ENCODE measurements at regions not wholly inside any gene's neighbourhood (a gene's known extent, or its start where the extent isn't known, plus 50 kb on each side); places are given as distances from the start of the nearest gene placed in this dataset.

DNA sequence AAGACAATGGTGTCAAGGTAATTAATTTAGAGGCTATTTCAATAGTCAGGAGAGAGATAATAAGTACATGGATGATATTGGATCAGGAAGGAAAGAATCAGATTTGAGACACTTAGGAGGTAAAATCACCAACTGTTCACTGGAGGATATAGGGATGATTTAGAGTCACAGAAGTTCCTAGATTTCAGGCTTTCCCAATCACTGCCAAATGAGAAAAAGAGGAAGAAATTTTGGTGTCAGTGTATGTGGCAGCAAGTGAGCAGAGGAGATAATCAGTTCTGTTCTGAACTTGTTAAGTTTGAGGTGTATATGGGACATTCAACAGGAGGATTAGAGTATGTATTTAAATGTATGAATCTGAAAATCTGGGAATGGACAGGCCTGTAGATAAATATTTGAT lies 640.4 kb downstream of the NR4A2 start (continued):
- TF ChIP-seq, protein P1, sequence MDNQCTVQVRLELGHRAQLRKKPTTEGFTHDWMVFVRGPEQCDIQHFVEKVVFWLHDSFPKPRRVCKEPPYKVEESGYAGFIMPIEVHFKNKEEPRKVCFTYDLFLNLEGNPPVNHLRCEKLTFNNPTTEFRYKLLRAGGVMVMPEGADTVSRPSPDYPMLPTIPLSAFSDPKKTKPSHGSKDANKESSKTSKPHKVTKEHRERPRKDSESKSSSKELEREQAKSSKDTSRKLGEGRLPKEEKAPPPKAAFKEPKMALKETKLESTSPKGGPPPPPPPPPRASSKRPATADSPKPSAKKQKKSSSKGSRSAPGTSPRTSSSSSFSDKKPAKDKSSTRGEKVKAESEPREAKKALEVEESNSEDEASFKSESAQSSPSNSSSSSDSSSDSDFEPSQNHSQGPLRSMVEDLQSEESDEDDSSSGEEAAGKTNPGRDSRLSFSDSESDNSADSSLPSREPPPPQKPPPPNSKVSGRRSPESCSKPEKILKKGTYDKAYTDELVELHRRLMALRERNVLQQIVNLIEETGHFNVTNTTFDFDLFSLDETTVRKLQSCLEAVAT (IDR thresholded peaks at IDR 0.05) = no peak
- TF ChIP-seq SMAD1 (IDR thresholded peaks at IDR 0.05; ENCODE audit: low read depth, low read length, partially characterized antibody) = no peak
- TF ChIP-seq, protein P2, sequence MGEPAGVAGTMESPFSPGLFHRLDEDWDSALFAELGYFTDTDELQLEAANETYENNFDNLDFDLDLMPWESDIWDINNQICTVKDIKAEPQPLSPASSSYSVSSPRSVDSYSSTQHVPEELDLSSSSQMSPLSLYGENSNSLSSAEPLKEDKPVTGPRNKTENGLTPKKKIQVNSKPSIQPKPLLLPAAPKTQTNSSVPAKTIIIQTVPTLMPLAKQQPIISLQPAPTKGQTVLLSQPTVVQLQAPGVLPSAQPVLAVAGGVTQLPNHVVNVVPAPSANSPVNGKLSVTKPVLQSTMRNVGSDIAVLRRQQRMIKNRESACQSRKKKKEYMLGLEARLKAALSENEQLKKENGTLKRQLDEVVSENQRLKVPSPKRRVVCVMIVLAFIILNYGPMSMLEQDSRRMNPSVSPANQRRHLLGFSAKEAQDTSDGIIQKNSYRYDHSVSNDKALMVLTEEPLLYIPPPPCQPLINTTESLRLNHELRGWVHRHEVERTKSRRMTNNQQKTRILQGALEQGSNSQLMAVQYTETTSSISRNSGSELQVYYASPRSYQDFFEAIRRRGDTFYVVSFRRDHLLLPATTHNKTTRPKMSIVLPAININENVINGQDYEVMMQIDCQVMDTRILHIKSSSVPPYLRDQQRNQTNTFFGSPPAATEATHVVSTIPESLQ (CRISPR knock-in tag; IDR thresholded peaks at IDR 0.05) = no peak
- no peak for TF ChIP-seq PTTG1 (tag; IDR thresholded peaks at IDR 0.05; ENCODE audit: low read depth)
- TF ChIP-seq, protein P3, sequence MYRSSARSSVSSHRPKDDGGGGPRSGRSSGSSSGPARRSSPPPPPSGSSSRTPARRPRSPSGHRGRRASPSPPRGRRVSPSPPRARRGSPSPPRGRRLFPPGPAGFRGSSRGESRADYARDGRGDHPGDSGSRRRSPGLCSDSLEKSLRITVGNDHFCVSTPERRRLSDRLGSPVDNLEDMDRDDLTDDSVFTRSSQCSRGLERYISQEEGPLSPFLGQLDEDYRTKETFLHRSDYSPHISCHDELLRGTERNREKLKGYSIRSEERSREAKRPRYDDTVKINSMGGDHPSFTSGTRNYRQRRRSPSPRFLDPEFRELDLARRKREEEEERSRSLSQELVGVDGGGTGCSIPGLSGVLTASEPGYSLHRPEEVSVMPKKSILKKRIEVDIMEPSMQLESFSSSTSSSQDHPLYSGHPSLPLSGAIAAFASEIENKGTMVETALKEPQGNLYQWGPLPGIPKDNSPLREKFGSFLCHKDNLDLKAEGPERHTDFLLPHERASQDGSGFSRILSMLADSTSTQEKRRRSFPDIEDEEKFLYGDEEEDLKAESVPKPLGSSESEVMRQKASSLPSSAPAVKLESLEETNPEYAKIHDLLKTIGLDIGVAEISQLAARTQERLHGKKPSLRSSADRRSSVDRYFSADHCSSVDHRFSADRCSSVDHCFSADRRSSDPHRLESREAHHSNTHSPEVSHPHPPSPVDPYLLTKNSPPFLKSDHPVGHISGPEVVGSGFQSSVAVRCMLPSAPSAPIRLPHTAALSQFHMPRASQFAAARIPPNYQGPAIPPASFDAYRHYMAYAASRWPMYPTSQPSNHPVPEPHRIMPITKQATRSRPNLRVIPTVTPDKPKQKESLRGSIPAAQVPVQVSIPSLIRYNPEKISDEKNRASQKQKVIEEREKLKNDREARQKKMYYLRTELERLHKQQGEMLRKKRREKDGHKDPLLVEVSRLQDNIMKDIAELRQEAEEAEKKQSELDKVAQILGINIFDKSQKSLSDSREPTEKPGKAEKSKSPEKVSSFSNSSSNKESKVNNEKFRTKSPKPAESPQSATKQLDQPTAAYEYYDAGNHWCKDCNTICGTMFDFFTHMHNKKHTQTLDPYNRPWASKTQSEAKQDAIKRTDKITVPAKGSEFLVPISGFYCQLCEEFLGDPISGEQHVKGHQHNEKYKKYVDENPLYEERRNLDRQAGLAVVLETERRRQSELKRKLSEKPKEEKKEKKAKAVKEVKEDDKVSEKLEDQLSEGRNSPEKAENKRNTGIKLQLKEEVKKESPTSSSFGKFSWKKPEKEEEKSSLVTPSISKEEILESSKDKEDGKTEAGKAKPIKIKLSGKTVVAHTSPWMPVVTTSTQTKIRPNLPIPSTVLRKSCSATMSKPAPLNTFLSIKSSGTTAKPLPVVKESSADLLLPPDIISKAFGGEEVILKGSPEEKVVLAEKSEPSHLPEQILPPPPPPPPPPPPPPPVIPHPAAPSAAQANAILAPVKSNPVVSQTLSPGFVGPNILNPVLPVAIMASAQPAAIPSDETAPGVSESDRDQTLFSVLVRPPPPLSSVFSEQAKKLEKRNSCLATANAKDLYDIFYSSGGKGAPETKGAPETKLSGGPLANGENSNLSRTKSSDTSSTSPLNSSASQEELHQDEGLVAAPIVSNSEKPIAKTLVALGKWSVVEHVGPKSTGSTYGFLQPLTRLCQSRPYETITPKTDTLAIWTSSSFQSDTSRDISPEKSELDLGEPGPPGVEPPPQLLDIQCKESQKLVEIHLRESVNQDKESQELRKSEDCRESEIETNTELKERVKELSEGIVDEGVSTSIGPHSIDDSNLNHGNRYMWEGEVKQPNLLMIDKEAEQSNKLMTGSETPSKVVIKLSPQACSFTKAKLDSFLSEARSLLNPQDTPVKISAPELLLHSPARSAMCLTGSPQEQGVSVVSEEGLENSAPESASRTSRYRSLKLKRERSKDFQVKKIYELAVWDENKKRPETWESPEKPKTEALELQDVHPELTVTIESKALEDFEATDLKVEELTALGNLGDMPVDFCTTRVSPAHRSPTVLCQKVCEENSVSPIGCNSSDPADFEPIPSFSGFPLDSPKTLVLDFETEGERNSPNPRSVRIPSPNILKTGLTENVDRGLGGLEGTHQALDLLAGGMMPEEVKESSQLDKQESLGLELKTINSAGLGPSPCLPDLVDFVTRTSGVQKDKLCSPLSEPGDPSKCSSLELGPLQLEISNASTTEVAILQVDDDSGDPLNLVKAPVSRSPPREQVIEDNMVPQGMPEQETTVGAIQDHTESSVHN (IDR thresholded peaks at IDR 0.05; ENCODE audit: borderline replicate concordance in 1 of 2, low read depth in 1 of 2) = no peak
- no peak for TF ChIP-seq PURB (CRISPR knock-in tag; IDR thresholded peaks at IDR 0.05; ENCODE audit: low read depth)
- no peak for TF ChIP-seq ZNF175 (CRISPR knock-in tag; IDR thresholded peaks at IDR 0.05; ENCODE audit: low read depth)
- TF ChIP-seq, protein P4, sequence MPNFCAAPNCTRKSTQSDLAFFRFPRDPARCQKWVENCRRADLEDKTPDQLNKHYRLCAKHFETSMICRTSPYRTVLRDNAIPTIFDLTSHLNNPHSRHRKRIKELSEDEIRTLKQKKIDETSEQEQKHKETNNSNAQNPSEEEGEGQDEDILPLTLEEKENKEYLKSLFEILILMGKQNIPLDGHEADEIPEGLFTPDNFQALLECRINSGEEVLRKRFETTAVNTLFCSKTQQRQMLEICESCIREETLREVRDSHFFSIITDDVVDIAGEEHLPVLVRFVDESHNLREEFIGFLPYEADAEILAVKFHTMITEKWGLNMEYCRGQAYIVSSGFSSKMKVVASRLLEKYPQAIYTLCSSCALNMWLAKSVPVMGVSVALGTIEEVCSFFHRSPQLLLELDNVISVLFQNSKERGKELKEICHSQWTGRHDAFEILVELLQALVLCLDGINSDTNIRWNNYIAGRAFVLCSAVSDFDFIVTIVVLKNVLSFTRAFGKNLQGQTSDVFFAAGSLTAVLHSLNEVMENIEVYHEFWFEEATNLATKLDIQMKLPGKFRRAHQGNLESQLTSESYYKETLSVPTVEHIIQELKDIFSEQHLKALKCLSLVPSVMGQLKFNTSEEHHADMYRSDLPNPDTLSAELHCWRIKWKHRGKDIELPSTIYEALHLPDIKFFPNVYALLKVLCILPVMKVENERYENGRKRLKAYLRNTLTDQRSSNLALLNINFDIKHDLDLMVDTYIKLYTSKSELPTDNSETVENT (CRISPR knock-in tag; IDR thresholded peaks at IDR 0.05) = no peak
- TF ChIP-seq, protein P5, sequence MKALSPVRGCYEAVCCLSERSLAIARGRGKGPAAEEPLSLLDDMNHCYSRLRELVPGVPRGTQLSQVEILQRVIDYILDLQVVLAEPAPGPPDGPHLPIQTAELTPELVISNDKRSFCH (CRISPR knock-in tag; IDR thresholded peaks at IDR 0.05) = no peak
- TF ChIP-seq, protein P5 (tag; IDR thresholded peaks at IDR 0.05) = no peak
- no peak for TF ChIP-seq NBN (IDR thresholded peaks at IDR 0.05; ENCODE audit: low read depth)
- TF ChIP-seq ZFPM2 (CRISPR knock-in tag; IDR thresholded peaks at IDR 0.05) = no peak
- no peak for TF ChIP-seq SMC3 (conservative IDR thresholded peaks at IDR 0.05; ENCODE audit: insufficient read depth, low read depth, low read length)
- no peak for TF ChIP-seq EWSR1 (IDR thresholded peaks at IDR 0.05; ENCODE audit: borderline replicate concordance, low read depth, partially characterized antibody)

Data from K562 (cell line).